K562 (cell line): ENCODE measurements at regions not wholly inside any gene's neighbourhood (a gene's known extent, or its start where the extent isn't known, plus 50 kb on each side); places are given as distances from the start of the nearest gene placed in this dataset.

ENCODE experiments used
- ATAC-seq: fragments of 200-7000 bp; cut with Tn5 transposase; 3 replicates; pipeline ENCODE4 v1.9.1; 2020; ENCODE audit warnings: moderate library complexity
- BruUV-seq: library from RNA; stranded (reverse); fragments of 400-500 nt; replicated peaks from 2 replicates; lab custom pipeline; 2021; lab: Mats Ljungman, UMichigan
- CTCF ChIA-PET: fragments of 300-600 bp; formaldehyde crosslinking; extraction: SDS; loops from one replicate; lab custom pipeline; 2021; ENCODE audit warnings: low intra/inter-chr PET ratio; lab: Yijun Ruan, JAX
- POLR2A ChIA-PET: fragments of 300-600, 350-650 bp; sonication (Branson Sonifier 250); formaldehyde crosslinking; extraction: SDS; loops from one replicate; lab custom pipeline; 2021; ENCODE audit warnings: antibody characterized with exemption, inconsistent platforms; lab: Yijun Ruan, JAX
- DNase-seq, 4 experiments: peaks; one replicate each; pipeline versions ENCODE4 v3.0.0 to v3.0.0-alpha.2; 2011 to 2018; ENCODE audit warnings: low spot score in 3 of 4, mixed read lengths in 3 of 4; ENCODE audit errors: extremely low read depth in 1 of 4
- FAIRE-seq: peaks from 2 replicates; lab custom pipeline; 2011; peaks lifted over from hg19 to GRCh38; lab: Jason Lieb, UNC
- H2AFZ ChIP-seq: 2 replicates; pipeline ENCODE4 v1.6.0; 2011; ENCODE audit warnings: low read depth, low read length, control low read depth, inconsistent platforms
- H3K27ac ChIP-seq: fragments of 200-600 bp; 3 replicates; pipeline ENCODE4 v1.8.0; 2011; ENCODE audit warnings: low read depth, mild to moderate bottlenecking, control low read depth, inconsistent platforms, low read length, moderate library complexity, mixed read lengths; ENCODE audit errors: extremely low read depth
- H3K27me3 ChIP-seq, 2 experiments: fragments of 300-600 bp in 1 of 2; 2 replicates in 1 of 2; 3 replicates in 1 of 2; pipeline versions ENCODE4 v1.6.0 to v1.8.0; 2011; ENCODE audit warnings: inconsistent platforms in 2 of 2, low read length in 2 of 2, mild to moderate bottlenecking in 1 of 2, mixed read lengths in 1 of 2, moderate library complexity in 1 of 2; ENCODE audit not compliant: control insufficient read depth in 2 of 2, insufficient read depth in 2 of 2
- H3K36me3 ChIP-seq: fragments of 300-600 bp; 3 replicates; pipeline ENCODE4 v1.8.0; 2011; ENCODE audit warnings: mild to moderate bottlenecking, low read length, inconsistent platforms; ENCODE audit not compliant: control insufficient read depth, insufficient read depth
- H3K4me1 ChIP-seq, 2 experiments: fragments of 200-600 bp in 1 of 2; replicated peaks in 1 of 2; 2 replicates in 1 of 2; 3 replicates in 1 of 2; pipeline versions ENCODE4 v1.5.1 to v1.8.0; 2011; ENCODE audit warnings: inconsistent platforms in 2 of 2, low read length in 2 of 2, mild to moderate bottlenecking in 1 of 2, mixed read lengths in 1 of 2, moderate library complexity in 1 of 2; ENCODE audit not compliant: control insufficient read depth in 2 of 2, insufficient read depth in 2 of 2
- H3K4me2 ChIP-seq: 2 replicates; pipeline ENCODE4 v1.6.1; 2011; ENCODE audit warnings: low read length, control low read depth, inconsistent platforms, mixed read lengths; ENCODE audit not compliant: insufficient read depth
- H3K4me3 ChIP-seq: fragments of 200-600 bp; sonication (generic), shearing (Covaris generic); 2 replicates; pipeline ENCODE4 v1.5.1; 2016; ENCODE audit warnings: control low read depth, inconsistent platforms
- H3K79me2 ChIP-seq: fragments of 200-600 bp; 3 replicates; pipeline ENCODE4 v1.8.0; 2011; ENCODE audit warnings: low read length, inconsistent platforms; ENCODE audit not compliant: control insufficient read depth, insufficient read depth
- H3K9ac ChIP-seq, 2 experiments: 2 replicates each; pipeline versions ENCODE4 v1.6.0 to v1.6.1; 2011; ENCODE audit warnings: low read depth in 2 of 2, low read length in 2 of 2, control low read depth in 1 of 2, inconsistent platforms in 1 of 2, mild to moderate bottlenecking in 1 of 2, mixed read lengths in 1 of 2; ENCODE audit not compliant: insufficient read depth in 1 of 2
- H3K9me1 ChIP-seq: one replicate; pipeline ENCODE4 v1.6.0; 2011; ENCODE audit warnings: inconsistent platforms, mild to moderate bottlenecking, low read length, moderate library complexity; ENCODE audit not compliant: control insufficient read depth, insufficient read depth
- H3K9me3 ChIP-seq: replicated peaks from 2 replicates; pipeline ENCODE4 v1.5.1; 2011; ENCODE audit warnings: low read depth, low read length, inconsistent platforms; ENCODE audit not compliant: control insufficient read depth, insufficient read depth
- H4K20me1 ChIP-seq: replicated peaks from 2 replicates; pipeline ENCODE4 v1.6.1; 2011; ENCODE audit warnings: low read length, inconsistent platforms, mixed read lengths; ENCODE audit not compliant: control insufficient read depth, insufficient read depth
- CREM ChIP-seq: IDR thresholded peaks from 2 replicates; pipeline ENCODE4 v1.6.1; 2014; ENCODE audit warnings: antibody characterized with exemption, low read depth
- FOXK1 ChIP-seq: sonication (generic); formaldehyde crosslinking; IDR thresholded peaks from 2 replicates; pipeline ENCODE4 v1.8.0; 2022; ENCODE audit warnings: missing genetic modification reagents, mild to moderate bottlenecking, borderline replicate concordance
- GATAD2B ChIP-seq: fragments of 450-650 bp; IDR thresholded peaks from 2 replicates; pipeline ENCODE4 v1.6.1; 2017; ENCODE audit warnings: mild to moderate bottlenecking, borderline replicate concordance
- RBFOX2 ChIP-seq: fragments of 200-400 bp; formaldehyde crosslinking; IDR thresholded peaks from 2 replicates; pipeline ENCODE4 v1.6.1; 2017; ENCODE audit warnings: low read depth, mild to moderate bottlenecking, low read length, moderate library complexity
- ZFP91 ChIP-seq: sonication (generic); formaldehyde crosslinking; IDR thresholded peaks from 2 replicates; pipeline ENCODE4 v1.8.0; 2022; ENCODE audit warnings: mild to moderate bottlenecking, missing genetic modification reagents
- ZNF124 ChIP-seq: sonication (generic); formaldehyde crosslinking; IDR thresholded peaks from 2 replicates; pipeline ENCODE4 v1.8.1; 2022; ENCODE audit warnings: missing genetic modification reagents
- ZNF133 ChIP-seq: fragments of 250-450 bp; sonication (Bioruptor Pico); IDR thresholded peaks from 2 replicates; pipeline ENCODE4 v1.4.0; 2020; ENCODE audit warnings: mild to moderate bottlenecking
- ZNF778 ChIP-seq: fragments of 450-650 bp; formaldehyde crosslinking; IDR thresholded peaks from 2 replicates; pipeline ENCODE4 v1.4.0; 2020; ENCODE audit warnings: mild to moderate bottlenecking, moderate library complexity
- ZSCAN32 ChIP-seq: fragments of 450-650 bp; formaldehyde crosslinking; IDR thresholded peaks from 2 replicates; pipeline ENCODE4 v1.4.0; 2020; ENCODE audit warnings: mild to moderate bottlenecking, moderate library complexity
- WGBS: fragments of 100-300 bp; shearing (Covaris generic); methylation state at CpG from one replicate; pipeline ENCODE4 v1.1.6; 2016; ENCODE audit warnings: low coverage, mixed read lengths; ENCODE audit not compliant: insufficient coverage; ENCODE audit errors: missing lambda C conversion rate; 5-methylcytosine and 5-hydroxymethylcytosine counted together
- in situ Hi-C: fragments of 300-500 bp; cut with MboI; formaldehyde crosslinking; loops from 4 replicates; pipeline ENCODE4 v1.15.0; 2018; ENCODE audit warnings: inconsistent platforms, mixed read lengths
- intact Hi-C: fragments of 100-400 bp; cut with micrococcal nuclease; formaldehyde crosslinking; loops from 2 replicates; pipeline ENCODE4 v1.14.2; 2022

- no peak for FAIRE-seq
- intact Hi-C loops, result no loop called here
- no peaks in the 10 kb centered on the region for H3K79me2 ChIP-seq
- BruUV-seq, result no TSS peak
- no peak overlapping the region for H2AFZ ChIP-seq
- no peaks in the 10 kb centered on the region for H3K4me1 ChIP-seq
- H3K4me3 ChIP-seq, result no peak overlapping the region
- no peak overlapping the region for H3K4me2 ChIP-seq
- in situ Hi-C loops, result no loop called here
- no peaks in the 10 kb centered on the region for H4K20me1 ChIP-seq
- ChIA-PET POLR2A (interaction anchor here (0.7 to 1.2 kb wide), 2 partner anchors 23 to 397 kb away, joined by 3 read pairs; no protein-coding TSS in a partner anchor), CTCF (no interaction called here)
- DNase-seq, result no peak
- no peaks in the 10 kb centered on the region for H3K36me3 ChIP-seq
- no peak for ATAC-seq
- no peak overlapping the region for H3K27ac ChIP-seq
- H3K9ac ChIP-seq, result no peak overlapping the region
- H3K27me3 ChIP-seq, result no peaks in the 10 kb centered on the region
- TF ChIP-seq ZNF124 (CRISPR knock-in tag) (no peak), GATAD2B (no peak), ZNF778 (CRISPR knock-in tag) (no peak), ZSCAN32 (CRISPR knock-in tag) (no peak), ZNF133 (CRISPR knock-in tag) (no peak), ZFP91 (CRISPR knock-in tag) (no peak), FOXK1 (CRISPR knock-in tag) (no peak), RBFOX2 (no peak), CREM (no peak)
- no peaks in the 10 kb centered on the region for H3K9me3 ChIP-seq
- no peaks in the 10 kb centered on the region for H3K9me1 ChIP-seq
- 4% methylated on average over 6 of the region's 6 CpGs for WGBS
Observed at GRCh38 chr22:47474464-47474863, 712.0 kb downstream of the TBC1D22A start.
